GM18951 (cell line): ENCODE measurements at regions not wholly inside any gene's neighbourhood (a gene's known extent, or its start where the extent isn't known, plus 50 kb on each side); places are given as distances from the start of the nearest gene placed in this dataset.

Source experiments
- POLR2A ChIP-seq: IDR thresholded peaks from 4 replicates; pipeline ENCODE4 v1.6.1; 2011; ENCODE audit warnings: mild to moderate bottlenecking; ENCODE audit not compliant: insufficient read length, insufficient read depth; ENCODE audit errors: extremely low read depth
- in situ Hi-C: fragments of 300-500 bp; cut with MboI; formaldehyde crosslinking; loops from one replicate; pipeline ENCODE4 v1.12.0; 2022; ENCODE audit warnings: low sequenced_read_pairs, mixed read lengths, inconsistent platforms; ENCODE audit not compliant: unreplicated experiment

DNA sequence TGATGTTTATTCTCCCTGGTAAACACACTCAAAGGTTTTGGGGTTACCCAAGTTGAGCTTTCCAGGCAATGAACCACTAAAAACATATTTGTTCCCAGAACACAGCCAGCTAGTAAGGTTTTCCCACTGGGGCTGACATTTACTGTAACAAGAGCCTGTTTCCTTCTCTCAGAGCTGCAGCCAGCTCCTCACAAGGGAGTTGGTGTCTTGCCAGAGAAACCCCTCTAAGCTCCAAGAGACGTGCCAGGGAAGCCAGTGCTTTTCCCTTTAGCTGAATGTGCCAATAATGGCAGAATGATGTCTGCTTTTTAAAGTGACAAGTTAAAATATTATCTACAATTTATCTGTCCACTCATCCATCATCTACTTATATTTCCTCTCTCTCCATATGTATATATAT, 170.8 kb upstream of the RBFOX1 start:
- in situ Hi-C loops: no loop called here
- TF ChIP-seq POLR2A: no peak

- no peak for TF ChIP-seq POLR2A
- in situ Hi-C loops: no loop called here
Measured at GRCh38 chr16:7160093-7160492, 172.6 kb upstream of the RBFOX1 start.

- in situ Hi-C loops: no loop called here
- TF ChIP-seq POLR2A: no peak
Measured at GRCh38 chr16:7158481-7158880, 174.2 kb upstream of the RBFOX1 start.

- in situ Hi-C loops: no loop called here
- no peak for TF ChIP-seq POLR2A
Measured at GRCh38 chr16:7150230-7150629, 182.4 kb upstream of the RBFOX1 start.

DNA sequence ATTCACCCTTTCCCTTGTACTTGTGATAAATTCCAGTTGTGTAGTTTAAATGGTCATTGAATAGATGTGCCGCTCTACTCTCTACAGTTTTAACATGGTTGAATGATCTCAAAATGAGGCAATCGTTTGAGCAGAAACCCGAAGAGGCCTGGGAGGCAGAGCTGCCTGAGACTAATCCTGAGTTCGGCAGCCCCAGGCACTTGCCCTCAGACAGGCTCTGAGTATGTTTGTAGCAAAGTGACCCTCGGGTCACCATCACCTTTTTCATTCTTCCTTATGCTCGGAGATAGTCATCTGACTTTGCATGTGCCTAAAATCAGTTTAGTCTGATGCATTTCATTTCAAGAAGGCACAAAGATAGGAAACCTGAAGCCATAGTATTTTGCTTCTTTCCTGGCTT, 184.0 kb upstream of the RBFOX1 start:
- no peak for TF ChIP-seq POLR2A
- in situ Hi-C loops: no loop called here

GRCh38 chr16:7140899-7141298, 191.7 kb upstream of the RBFOX1 start:
- in situ Hi-C loops: no loop called here
- TF ChIP-seq POLR2A: no peak

DNA sequence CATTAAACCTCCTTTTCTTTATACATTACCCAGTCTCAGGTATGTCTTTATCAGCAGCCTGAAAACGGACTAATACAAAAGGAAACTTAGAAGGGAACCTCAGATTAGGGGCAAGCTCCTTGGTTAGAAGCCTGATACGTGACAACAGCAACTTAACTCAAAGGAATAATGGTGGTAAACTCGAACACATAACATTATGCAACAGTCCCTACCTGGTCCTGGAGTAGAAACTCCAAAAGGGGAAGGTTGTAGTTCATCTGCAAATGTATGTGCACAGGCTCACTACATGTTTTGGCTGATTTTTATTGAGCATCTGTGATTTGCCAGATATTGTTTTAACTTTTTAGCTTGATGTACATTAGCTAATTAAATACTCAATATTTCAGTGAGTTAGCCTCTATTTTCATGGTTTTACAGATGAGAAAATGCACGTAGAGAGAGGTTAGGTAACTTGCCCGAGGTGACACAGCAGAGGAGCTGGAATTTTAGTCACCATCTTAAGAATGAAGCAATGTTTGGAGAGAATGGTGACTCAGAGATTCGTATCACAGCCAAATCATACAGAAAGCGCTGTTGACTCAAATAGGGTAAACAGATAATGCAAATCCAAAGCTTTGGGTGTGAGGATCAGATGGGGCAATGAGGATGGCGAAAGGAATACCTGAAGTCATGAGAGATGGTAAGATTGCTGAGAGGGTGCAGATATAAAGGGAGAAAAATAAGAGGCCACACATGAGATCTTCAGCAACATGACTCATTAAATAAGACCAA, 194.9 kb upstream of the RBFOX1 start:
- in situ Hi-C loops: no loop called here
- no peak for TF ChIP-seq POLR2A

DNA sequence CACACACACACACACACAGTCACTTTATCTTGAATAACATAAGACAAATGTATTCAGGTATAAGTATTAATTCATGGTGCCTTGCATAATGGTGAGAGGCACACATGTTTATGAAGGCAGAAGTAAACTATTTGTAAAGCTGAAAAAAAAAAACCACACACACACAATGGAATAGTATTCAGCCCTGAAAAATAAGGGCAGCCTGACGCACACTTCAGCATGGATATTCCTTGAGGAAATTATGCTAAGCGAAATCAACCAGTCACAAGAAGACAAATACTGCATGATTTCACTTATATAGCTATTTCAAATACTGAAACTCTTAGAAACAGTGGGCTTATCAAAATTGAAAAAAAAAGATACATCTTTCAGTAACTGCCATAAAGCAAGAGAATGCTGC, 200.2 kb upstream of the RBFOX1 start:
- in situ Hi-C loops: no loop called here
- TF ChIP-seq POLR2A: no peak

- in situ Hi-C loops: no loop called here
- no peak for TF ChIP-seq POLR2A
Measured at GRCh38 chr16:7124701-7125100, 207.9 kb upstream of the RBFOX1 start.

DNA sequence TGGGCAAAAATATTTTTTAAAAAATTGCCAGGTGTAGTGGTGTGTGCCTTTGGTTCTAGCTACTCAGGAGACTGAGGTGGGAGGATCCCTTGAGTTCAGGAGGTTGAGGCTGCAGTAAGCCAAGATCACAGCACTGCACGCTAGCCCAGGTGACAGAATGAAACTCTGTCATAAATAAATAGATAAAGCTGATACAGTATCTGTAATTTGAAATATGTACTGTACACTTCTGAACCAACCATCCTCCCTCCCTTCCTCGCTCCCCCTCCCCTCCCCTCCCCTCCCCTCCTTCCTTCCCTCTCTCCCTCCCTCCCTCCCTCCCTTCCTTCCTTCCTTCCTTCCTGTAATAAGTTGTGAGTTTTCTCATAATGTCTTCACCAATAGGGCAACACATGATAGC, 208.4 kb upstream of the RBFOX1 start:
- TF ChIP-seq POLR2A: no peak
- in situ Hi-C loops: no loop called here

- no peak for TF ChIP-seq POLR2A
- in situ Hi-C loops: no loop called here
Measured at GRCh38 chr16:7116734-7117133, 215.9 kb upstream of the RBFOX1 start.

DNA sequence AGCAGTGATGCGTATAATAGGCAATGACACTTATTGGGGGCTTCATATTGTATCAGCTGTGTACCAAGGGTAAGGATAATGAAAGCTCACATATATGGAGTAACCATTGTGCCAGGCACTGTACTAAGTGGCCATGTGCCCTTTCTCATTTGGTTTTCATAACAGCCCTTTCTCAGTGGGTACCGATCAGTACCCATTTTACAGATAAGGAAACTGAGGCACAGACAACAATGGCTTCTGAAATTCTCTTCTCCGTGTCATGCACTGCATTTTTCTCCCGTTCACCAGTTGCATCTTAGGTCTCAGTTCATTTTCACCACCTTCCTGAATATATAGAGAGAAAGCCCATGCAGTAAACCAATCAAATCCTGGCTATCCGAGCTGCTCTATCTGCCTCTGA, 216.7 kb upstream of the RBFOX1 start:
- in situ Hi-C loops: no loop called here

GRCh38 chr16:7113949-7114348, 218.7 kb upstream of the RBFOX1 start:
- no peak for TF ChIP-seq POLR2A
- in situ Hi-C loops: no loop called here

More for the DNA sequence above, 216.7 kb upstream of the RBFOX1 start:
- no peak for TF ChIP-seq POLR2A

DNA sequence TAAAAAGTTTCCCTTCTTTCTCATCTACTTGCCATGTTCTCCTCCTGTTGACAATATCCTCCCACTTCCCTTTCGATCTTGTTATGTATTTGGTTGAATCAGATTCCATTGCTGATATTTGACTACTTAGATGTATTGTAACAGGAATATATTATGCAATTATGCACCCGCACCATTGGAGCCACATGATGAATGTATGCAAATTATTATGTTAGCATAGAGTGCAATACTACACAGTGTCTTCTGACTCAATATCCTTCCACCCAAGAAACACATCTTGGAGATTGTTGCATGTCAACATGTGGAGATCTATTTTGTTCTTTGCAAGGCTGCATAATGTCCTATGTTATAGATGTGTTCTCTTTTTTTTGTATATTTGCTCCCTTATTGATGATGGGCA, 219.2 kb upstream of the RBFOX1 start:
- TF ChIP-seq POLR2A: no peak
- in situ Hi-C loops: no loop called here

- in situ Hi-C loops: no loop called here
Measured at GRCh38 chr16:7111265-7111664, 221.4 kb upstream of the RBFOX1 start.

DNA sequence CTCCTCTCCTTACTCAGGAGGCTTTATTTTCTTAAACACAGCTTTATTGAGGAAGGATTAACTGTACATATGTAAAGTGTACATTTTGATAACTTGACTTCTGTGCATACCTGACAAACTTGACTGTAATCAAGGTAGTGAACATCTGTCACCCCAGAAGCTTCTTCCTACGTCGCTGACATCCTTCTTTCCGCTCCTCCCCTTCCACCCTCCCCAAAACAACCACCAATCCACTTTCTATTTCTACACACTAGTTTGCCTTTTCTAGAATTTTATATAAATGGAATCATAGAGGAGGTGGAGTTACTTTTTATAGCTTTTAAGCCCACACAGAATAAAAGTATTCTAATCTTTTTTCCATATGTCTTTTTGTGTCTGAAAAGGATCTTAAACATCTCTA, 225.2 kb upstream of the RBFOX1 start:
- no peak for TF ChIP-seq POLR2A
- in situ Hi-C loops: no loop called here

More at GRCh38 chr16:7111265-7111664, 221.4 kb upstream of the RBFOX1 start:
- no peak for TF ChIP-seq POLR2A
